K562 (cell line): ENCODE measurements at regions not wholly inside any gene's neighbourhood (a gene's known extent, or its start where the extent isn't known, plus 50 kb on each side); places are given as distances from the start of the nearest gene placed in this dataset.

ENCODE experiments used
- ATAC-seq: fragments of 200-7000 bp; cut with Tn5 transposase; 3 replicates; pipeline ENCODE4 v1.9.1; 2020; ENCODE audit warnings: moderate library complexity
- BruUV-seq: library from RNA; stranded (reverse); fragments of 400-500 nt; replicated peaks from 2 replicates; lab custom pipeline; 2021; lab: Mats Ljungman, UMichigan
- CTCF ChIA-PET: fragments of 300-600 bp; formaldehyde crosslinking; extraction: SDS; loops from one replicate; lab custom pipeline; 2021; ENCODE audit warnings: low intra/inter-chr PET ratio; lab: Yijun Ruan, JAX
- POLR2A ChIA-PET: fragments of 300-600, 350-650 bp; sonication (Branson Sonifier 250); formaldehyde crosslinking; extraction: SDS; loops from one replicate; lab custom pipeline; 2021; ENCODE audit warnings: antibody characterized with exemption, inconsistent platforms; lab: Yijun Ruan, JAX
- DNase-seq, 4 experiments: peaks; one replicate each; pipeline versions ENCODE4 v3.0.0 to v3.0.0-alpha.2; 2011 to 2018; ENCODE audit warnings: low spot score in 3 of 4, mixed read lengths in 3 of 4; ENCODE audit errors: extremely low read depth in 1 of 4
- FAIRE-seq: peaks from 2 replicates; lab custom pipeline; 2011; peaks lifted over from hg19 to GRCh38; lab: Jason Lieb, UNC
- H2AFZ ChIP-seq: 2 replicates; pipeline ENCODE4 v1.6.0; 2011; ENCODE audit warnings: low read depth, low read length, control low read depth, inconsistent platforms
- H3K27ac ChIP-seq: fragments of 200-600 bp; 3 replicates; pipeline ENCODE4 v1.8.0; 2011; ENCODE audit warnings: low read depth, mild to moderate bottlenecking, control low read depth, inconsistent platforms, low read length, moderate library complexity, mixed read lengths; ENCODE audit errors: extremely low read depth
- H3K27me3 ChIP-seq, 2 experiments: fragments of 300-600 bp in 1 of 2; 2 replicates in 1 of 2; 3 replicates in 1 of 2; pipeline versions ENCODE4 v1.6.0 to v1.8.0; 2011; ENCODE audit warnings: inconsistent platforms in 2 of 2, low read length in 2 of 2, mild to moderate bottlenecking in 1 of 2, mixed read lengths in 1 of 2, moderate library complexity in 1 of 2; ENCODE audit not compliant: control insufficient read depth in 2 of 2, insufficient read depth in 2 of 2
- H3K36me3 ChIP-seq: fragments of 300-600 bp; 3 replicates; pipeline ENCODE4 v1.8.0; 2011; ENCODE audit warnings: mild to moderate bottlenecking, low read length, inconsistent platforms; ENCODE audit not compliant: control insufficient read depth, insufficient read depth
- H3K4me1 ChIP-seq, 2 experiments: fragments of 200-600 bp in 1 of 2; replicated peaks in 1 of 2; 2 replicates in 1 of 2; 3 replicates in 1 of 2; pipeline versions ENCODE4 v1.5.1 to v1.8.0; 2011; ENCODE audit warnings: inconsistent platforms in 2 of 2, low read length in 2 of 2, mild to moderate bottlenecking in 1 of 2, mixed read lengths in 1 of 2, moderate library complexity in 1 of 2; ENCODE audit not compliant: control insufficient read depth in 2 of 2, insufficient read depth in 2 of 2
- H3K4me2 ChIP-seq: 2 replicates; pipeline ENCODE4 v1.6.1; 2011; ENCODE audit warnings: low read length, control low read depth, inconsistent platforms, mixed read lengths; ENCODE audit not compliant: insufficient read depth
- H3K4me3 ChIP-seq: fragments of 200-600 bp; sonication (generic), shearing (Covaris generic); 2 replicates; pipeline ENCODE4 v1.5.1; 2016; ENCODE audit warnings: control low read depth, inconsistent platforms
- H3K79me2 ChIP-seq: fragments of 200-600 bp; 3 replicates; pipeline ENCODE4 v1.8.0; 2011; ENCODE audit warnings: low read length, inconsistent platforms; ENCODE audit not compliant: control insufficient read depth, insufficient read depth
- H3K9ac ChIP-seq, 2 experiments: 2 replicates each; pipeline versions ENCODE4 v1.6.0 to v1.6.1; 2011; ENCODE audit warnings: low read depth in 2 of 2, low read length in 2 of 2, control low read depth in 1 of 2, inconsistent platforms in 1 of 2, mild to moderate bottlenecking in 1 of 2, mixed read lengths in 1 of 2; ENCODE audit not compliant: insufficient read depth in 1 of 2
- H3K9me1 ChIP-seq: one replicate; pipeline ENCODE4 v1.6.0; 2011; ENCODE audit warnings: inconsistent platforms, mild to moderate bottlenecking, low read length, moderate library complexity; ENCODE audit not compliant: control insufficient read depth, insufficient read depth
- H3K9me3 ChIP-seq: replicated peaks from 2 replicates; pipeline ENCODE4 v1.5.1; 2011; ENCODE audit warnings: low read depth, low read length, inconsistent platforms; ENCODE audit not compliant: control insufficient read depth, insufficient read depth
- H4K20me1 ChIP-seq: replicated peaks from 2 replicates; pipeline ENCODE4 v1.6.1; 2011; ENCODE audit warnings: low read length, inconsistent platforms, mixed read lengths; ENCODE audit not compliant: control insufficient read depth, insufficient read depth
- CBX2 ChIP-seq: fragments of 200-600 bp; sonication (generic); IDR thresholded peaks from one replicate; pipeline ENCODE4 v1.6.1; 2012; ENCODE audit warnings: mild to moderate bottlenecking, low read length, inconsistent platforms; ENCODE audit not compliant: insufficient read depth, poor library complexity, severe bottlenecking
- CBX8 ChIP-seq: fragments of 200-600 bp; sonication (generic); IDR thresholded peaks from 2 replicates; pipeline ENCODE4 v1.6.1; 2012; ENCODE audit warnings: borderline replicate concordance, mixed run types, low read depth, mild to moderate bottlenecking, moderate library complexity, mixed read lengths, low read length, control low read depth, inconsistent platforms; ENCODE audit not compliant: poor library complexity, severe bottlenecking; ENCODE audit errors: extremely low read depth
- CREB3 ChIP-seq: fragments of 450-650 bp; conservative IDR thresholded peaks from 2 replicates; pipeline ENCODE4 v1.6.1; 2016; ENCODE audit warnings: missing genetic modification characterization, low read depth, mild to moderate bottlenecking, missing compliant biosample characterization, moderate library complexity
- GATA2 ChIP-seq: sonication (generic); formaldehyde crosslinking; IDR thresholded peaks from 2 replicates; pipeline ENCODE4 v1.4.0; 2020; ENCODE audit warnings: mild to moderate bottlenecking, missing genetic modification reagents
- NCOA1 ChIP-seq: fragments of 450-650 bp; IDR thresholded peaks from 2 replicates; pipeline ENCODE4 v1.6.1; 2016; ENCODE audit warnings: low read depth
- NKRF ChIP-seq: fragments of 450-650 bp; IDR thresholded peaks from 2 replicates; pipeline ENCODE4 v1.6.1; 2016; ENCODE audit warnings: borderline replicate concordance
- PHF20 ChIP-seq: fragments of 450-650 bp; IDR thresholded peaks from 2 replicates; pipeline ENCODE4 v1.6.1; 2018; ENCODE audit not compliant: partially characterized antibody
- RAD21 ChIP-seq, 2 experiments: fragments of 250-450 bp in 1 of 2; fragments of 450-650 bp in 1 of 2; sonication (Bioruptor Pico) in 1 of 2; formaldehyde crosslinking in 1 of 2; IDR thresholded peaks in 1 of 2; conservative IDR thresholded peaks in 1 of 2; 2 replicates each; pipeline versions ENCODE4 v1.4.0 to v1.8.0; 2020 to 2022; ENCODE audit warnings: mild to moderate bottlenecking in 2 of 2, moderate library complexity in 1 of 2
- TEAD4 ChIP-seq, 2 experiments: sonication (generic) in 1 of 2; formaldehyde crosslinking in 1 of 2; IDR thresholded peaks; 2 replicates each; pipeline versions ENCODE4 v1.6.1 to v1.8.0; 2012 to 2022; ENCODE audit warnings: borderline replicate concordance in 1 of 2, inconsistent platforms in 1 of 2, low read length in 1 of 2, mild to moderate bottlenecking in 1 of 2, missing genetic modification reagents in 1 of 2
- ZBTB5 ChIP-seq: fragments of 450-650 bp; IDR thresholded peaks from 2 replicates; pipeline ENCODE4 v1.6.1; 2017; ENCODE audit warnings: antibody characterized with exemption
- WGBS: fragments of 100-300 bp; shearing (Covaris generic); methylation state at CpG from one replicate; pipeline ENCODE4 v1.1.6; 2016; ENCODE audit warnings: low coverage, mixed read lengths; ENCODE audit not compliant: insufficient coverage; ENCODE audit errors: missing lambda C conversion rate; 5-methylcytosine and 5-hydroxymethylcytosine counted together
- in situ Hi-C: fragments of 300-500 bp; cut with MboI; formaldehyde crosslinking; loops from 4 replicates; pipeline ENCODE4 v1.15.0; 2018; ENCODE audit warnings: inconsistent platforms, mixed read lengths
- intact Hi-C: fragments of 100-400 bp; cut with micrococcal nuclease; formaldehyde crosslinking; loops from 2 replicates; pipeline ENCODE4 v1.14.2; 2022

DNA sequence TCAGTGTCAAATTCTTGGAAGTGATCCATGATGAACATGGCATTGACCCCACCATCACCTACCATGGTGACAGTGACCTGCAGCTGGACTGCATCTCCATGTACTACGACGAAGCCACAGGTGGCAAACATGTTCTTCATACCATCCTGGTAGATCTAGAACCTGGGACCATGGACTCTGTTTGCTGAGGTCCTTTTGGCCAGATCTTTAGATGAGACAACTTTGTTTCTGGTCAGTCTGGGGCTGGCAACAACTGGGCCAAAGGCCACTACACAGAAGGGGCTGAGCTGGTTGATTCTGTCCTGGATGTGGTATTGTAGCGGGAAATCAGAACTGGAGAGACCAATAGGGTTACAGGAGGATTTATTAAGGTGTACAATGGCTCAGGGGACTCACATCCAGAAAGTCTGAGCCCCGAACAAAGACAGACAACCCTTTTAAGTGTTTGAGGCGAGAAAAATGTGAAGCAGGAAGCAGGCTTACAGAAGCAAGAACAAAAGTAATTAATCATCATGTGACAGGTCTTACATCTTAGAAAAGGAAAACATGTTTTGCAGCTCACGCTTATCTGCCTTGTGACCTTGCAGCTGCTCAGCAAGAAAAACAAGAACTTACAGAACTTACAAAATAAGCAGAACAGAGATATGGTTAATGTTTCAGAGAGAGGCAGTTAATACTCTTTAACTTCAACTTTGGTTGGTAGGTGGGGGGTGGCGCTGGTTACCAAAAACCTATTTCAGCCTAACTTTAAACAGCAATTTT is 58.8 kb upstream of the MOCS1 start:
- Histone ChIP-seq H2AFZ (peak overlapping the region; percentile 17), H3K36me3 (no peaks in the 10 kb centered on the region), H3K4me3 (no peak overlapping the region), H3K27me3 (no peaks in the 10 kb centered on the region), H3K79me2 (no peaks in the 10 kb centered on the region), H3K9me3 (peaks cover 44% of the 10 kb centered on the region), H3K9ac (peak overlapping the region in 1 of 2 experiments; percentile 22; a peak in 1 of 4 replicates), H4K20me1 (no peaks in the 10 kb centered on the region), H3K27ac (peak overlapping the region; percentile 69), H3K4me1 (peaks cover 0 to 24% of the 10 kb centered on the region in 2 experiments; a peak in 3 of 5 replicates), H3K4me2 (peak overlapping the region; percentile 32), H3K9me1 (no peaks in the 10 kb centered on the region)
- ATAC-seq (peak; percentile 87), DNase-seq (peak in 2 of 4 experiments; percentile 24 to 77), FAIRE-seq (peak; percentile 69)
- intact Hi-C loops: loop anchor here (10.0 kb wide), 1 partner anchor 172 kb away; no protein-coding TSS in a partner anchor
- WGBS: 8% methylated on average over 7 of the region's 7 CpGs
- BruUV-seq: no TSS peak
- POLR2A ChIA-PET: no interaction called here
- in situ Hi-C loops: no loop called here
- CTCF ChIA-PET: no interaction called here
- TF ChIP-seq NCOA1 (peak; percentile 36; the same call in 1 of the 2 replicates), RAD21 (CRISPR knock-in tag; conservative IDR thresholded peaks at IDR 0.05 in 1 of 2, IDR thresholded peaks at IDR 0.05 in 1 of 2) (peak in 1 of 2 experiments; percentile 10; a peak in 1 of 4 replicates), CBX2 (no peak), ZBTB5 (no peak), GATA2 (CRISPR knock-in tag) (peak; percentile 88), CREB3 (tag) (peak; percentile 91), TEAD4 (IDR thresholded peaks at IDR 0.05; ENCODE audit: low read length) (peak; percentile 90), TEAD4 (CRISPR knock-in tag; IDR thresholded peaks at IDR 0.05; ENCODE audit: borderline replicate concordance) (no peak), NKRF (no peak), CBX8 (no peak), PHF20 (no peak)
